Spleen (tissue), 11 donors: ENCODE measurements at regions not wholly inside any gene's neighbourhood (a gene's known extent, or its start where the extent isn't known, plus 50 kb on each side); places are given as distances from the start of the nearest gene placed in this dataset.

ENCODE experiments used
- DNase-seq: peaks from one replicate; pipeline ENCODE4 v3.0.0-alpha.2; 2020
- H3K27ac ChIP-seq, 8 donors: fragments of 200-600 bp; sonication (generic) in 7 of 8; 1 replicate in 4 of 8; 2 replicates in 4 of 8; pipeline versions ENCODE4 v1.5.0 to v1.8.0; 2016 to 2021; ENCODE audit warnings: inconsistent platforms in 4 of 8, mild to moderate bottlenecking in 4 of 8, moderate library complexity in 1 of 8
- H3K27me3 ChIP-seq, 7 donors: fragments of 200-600 bp; sonication (generic) in 6 of 7; replicated peaks in 1 of 7; 1 replicate in 4 of 7; 2 replicates in 3 of 7; pipeline versions ENCODE4 v1.5.0 to v1.8.0; 2016 to 2021; ENCODE audit warnings: inconsistent platforms in 3 of 7, mild to moderate bottlenecking in 1 of 7
- H3K36me3 ChIP-seq, 6 donors: fragments of 200-600 bp; sonication (generic) in 5 of 6; 1 replicate in 4 of 6; 2 replicates in 2 of 6; pipeline versions ENCODE4 v1.5.0 to v1.8.0; 2016 to 2021; ENCODE audit warnings: inconsistent platforms in 2 of 6
- H3K4me1 ChIP-seq, 6 donors: fragments of 200-600 bp; sonication (generic) in 5 of 6; 1 replicate in 3 of 6; 2 replicates in 3 of 6; pipeline versions ENCODE4 v1.5.0 to v1.8.0; 2016 to 2021; ENCODE audit warnings: inconsistent platforms in 3 of 6
- H3K4me3 ChIP-seq, 8 donors: fragments of 200-600 bp; sonication (generic) in 7 of 8; 1 replicate in 4 of 8; 2 replicates in 4 of 8; pipeline versions ENCODE4 v1.5.0 to v1.8.0; 2016 to 2021; ENCODE audit warnings: inconsistent platforms in 4 of 8, mild to moderate bottlenecking in 4 of 8, moderate library complexity in 2 of 8
- H3K9me3 ChIP-seq, 8 donors: fragments of 200-600 bp; sonication (generic) in 7 of 8; 1 replicate in 4 of 8; 2 replicates in 4 of 8; pipeline versions ENCODE4 v1.5.0 to v1.8.0; 2016 to 2021; ENCODE audit warnings: inconsistent platforms in 4 of 8
- POLR2A ChIP-seq, 3 donors: fragments of 450-650 bp; IDR thresholded peaks; one replicate each; pipeline ENCODE4 v1.5.1; 2017; ENCODE audit warnings: antibody characterized with exemption in 3 of 3, mild to moderate bottlenecking in 1 of 3
- POLR2AphosphoS5 ChIP-seq, 3 donors: sonication (generic); formaldehyde crosslinking; IDR thresholded peaks; one replicate each; pipeline ENCODE4 v1.5.1; 2017; ENCODE audit warnings: antibody characterized with exemption in 3 of 3
- WGBS, 5 donors: extraction: QIAGEN DNeasy Blood & Tissue Kit in 3 of 5; methylation state at CpG; one replicate each; pipeline versions ENCODE4 v1.1.5 to v1.1.7; 2013 to 2018; 5-methylcytosine and 5-hydroxymethylcytosine counted together
- intact Hi-C: fragments of 100-400 bp; cut with DNase I; formaldehyde crosslinking; loops from one replicate; pipeline ENCODE4 v1.15.0; 2023; ENCODE audit warnings: low total_unique reads
- TF ChIP-seq, protein P1 (sequence below), 11 experiments: fragments of 200-600 bp in 7 of 11; fragments of 450-650 bp in 4 of 11; sonication (generic) in 4 of 11; IDR thresholded peaks in 8 of 11; conservative IDR thresholded peaks in 3 of 11; 1 replicate in 7 of 11; 2 replicates in 4 of 11; pipeline versions ENCODE4 v1.4.0 to v1.8.0; 2016 to 2021; ENCODE audit warnings: antibody characterized with exemption in 11 of 11, inconsistent platforms in 4 of 11, mild to moderate bottlenecking in 1 of 11
- donor health status: healthy with polysubstance abuse.
- donor health status: DM: no; HTN: no; CAD: no; lungs with moderate emphysema.
- donor health status: DM: no; HTN: no; CAD: no.
- donor health status: Bipolar disorder and iron deficiency.
- donor health status: healthy.
- donor health status: DM: no; HTN: no; CAD: no.
- donor health status: DM: yes; HTN: yes; CAD: no.

- Histone ChIP-seq H3K36me3 (no peaks in the 10 kb centered on the region), H3K9me3 (peaks cover 0 to 25% (median 0%) of the 10 kb centered on the region in 8 donors), H3K27ac (no peak overlapping the region), H3K4me1 (no peaks in the 10 kb centered on the region), H3K27me3 (no peaks in the 10 kb centered on the region), H3K4me3 (no peak overlapping the region)
- intact Hi-C loops, result no loop called here
- WGBS, 5 donors, result 0 to 97% (median 80%) methylated on average over 1 of the region's 1 CpG
- no peak for DNase-seq
- TF ChIP-seq, protein P1, sequence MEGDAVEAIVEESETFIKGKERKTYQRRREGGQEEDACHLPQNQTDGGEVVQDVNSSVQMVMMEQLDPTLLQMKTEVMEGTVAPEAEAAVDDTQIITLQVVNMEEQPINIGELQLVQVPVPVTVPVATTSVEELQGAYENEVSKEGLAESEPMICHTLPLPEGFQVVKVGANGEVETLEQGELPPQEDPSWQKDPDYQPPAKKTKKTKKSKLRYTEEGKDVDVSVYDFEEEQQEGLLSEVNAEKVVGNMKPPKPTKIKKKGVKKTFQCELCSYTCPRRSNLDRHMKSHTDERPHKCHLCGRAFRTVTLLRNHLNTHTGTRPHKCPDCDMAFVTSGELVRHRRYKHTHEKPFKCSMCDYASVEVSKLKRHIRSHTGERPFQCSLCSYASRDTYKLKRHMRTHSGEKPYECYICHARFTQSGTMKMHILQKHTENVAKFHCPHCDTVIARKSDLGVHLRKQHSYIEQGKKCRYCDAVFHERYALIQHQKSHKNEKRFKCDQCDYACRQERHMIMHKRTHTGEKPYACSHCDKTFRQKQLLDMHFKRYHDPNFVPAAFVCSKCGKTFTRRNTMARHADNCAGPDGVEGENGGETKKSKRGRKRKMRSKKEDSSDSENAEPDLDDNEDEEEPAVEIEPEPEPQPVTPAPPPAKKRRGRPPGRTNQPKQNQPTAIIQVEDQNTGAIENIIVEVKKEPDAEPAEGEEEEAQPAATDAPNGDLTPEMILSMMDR (IDR thresholded peaks at IDR 0.05 in 8 of 11, conservative IDR thresholded peaks at IDR 0.05 in 3 of 11), result no peak
- TF ChIP-seq POLR2A (IDR thresholded peaks at IDR 0.05) (no peak), POLR2AphosphoS5 (IDR thresholded peaks at IDR 0.05) (no peak)
Measured at GRCh38 chr9:102135768-102136167, 397.3 kb upstream of the GRIN3A start.

GRCh38 chr9:102124465-102124864 lies 386.0 kb upstream of the GRIN3A start:
- Histone ChIP-seq H3K27ac (no peak overlapping the region), H3K27me3 (no peaks in the 10 kb centered on the region), H3K4me3 (no peak overlapping the region), H3K9me3 (peaks cover 0 to 25% (median 11%) of the 10 kb centered on the region in 8 donors), H3K4me1 (no peaks in the 10 kb centered on the region), H3K36me3 (no peaks in the 10 kb centered on the region)
- TF ChIP-seq POLR2A (IDR thresholded peaks at IDR 0.05) (no peak), POLR2AphosphoS5 (IDR thresholded peaks at IDR 0.05) (no peak)
- TF ChIP-seq, protein P1 (IDR thresholded peaks at IDR 0.05 in 8 of 11, conservative IDR thresholded peaks at IDR 0.05 in 3 of 11), result no peak
- DNase-seq, result no peak
- WGBS, 5 donors, result 59 to 87% (median 77%) methylated on average over 3 of the region's 3 CpGs
- intact Hi-C loops, result no loop called here

DNA sequence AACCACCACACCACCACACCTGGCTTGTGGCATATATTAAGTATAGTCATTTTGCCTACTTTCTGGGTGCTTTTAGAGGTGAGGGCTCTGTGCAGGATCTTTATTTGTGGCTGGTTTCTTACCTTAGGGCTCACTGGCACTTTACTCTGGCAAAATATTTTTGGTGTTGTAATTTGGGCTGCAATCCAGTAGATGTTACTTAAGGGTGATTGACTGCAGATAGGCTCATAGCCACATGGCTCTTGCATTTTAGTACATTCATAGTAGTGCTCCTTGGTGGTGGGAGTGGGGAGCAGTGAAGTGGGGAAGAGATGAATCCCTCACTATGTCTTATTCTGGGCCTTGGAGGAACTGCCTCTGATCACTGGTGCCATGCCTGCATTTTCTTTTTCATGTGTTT lies 376.1 kb upstream of the GRIN3A start:
- no peaks in the 10 kb centered on the region for H3K4me1 ChIP-seq
- TF ChIP-seq POLR2A (IDR thresholded peaks at IDR 0.05), result no peak
- no peak overlapping the region for H3K27ac ChIP-seq
- intact Hi-C loops, result no loop called here
- H3K4me3 ChIP-seq, result no peak overlapping the region
- DNase-seq, result no peak
- H3K9me3 ChIP-seq, result peaks cover 0 to 34% (median 6%) of the 10 kb centered on the region in 8 donors
- no peaks in the 10 kb centered on the region for H3K36me3 ChIP-seq
- H3K27me3 ChIP-seq, result no peaks in the 10 kb centered on the region

- WGBS, 5 donors, result 84 to 94% (median 85%) methylated on average over 1 of the region's 1 CpG
- no peak overlapping the region for H3K4me3 ChIP-seq
Measured at GRCh38 chr9:102113191-102113590, 374.7 kb upstream of the GRIN3A start.

More at GRCh38 chr9:102113191-102113590, 374.7 kb upstream of the GRIN3A start:
- peaks cover 0 to 25% (median 5%) of the 10 kb centered on the region in 8 donors for H3K9me3 ChIP-seq
- H3K27me3 ChIP-seq, result no peaks in the 10 kb centered on the region
- intact Hi-C loops, result no loop called here
- no peaks in the 10 kb centered on the region for H3K36me3 ChIP-seq
- TF ChIP-seq, protein P1 (IDR thresholded peaks at IDR 0.05 in 8 of 11, conservative IDR thresholded peaks at IDR 0.05 in 3 of 11), result no peak
- no peak for TF ChIP-seq POLR2A (IDR thresholded peaks at IDR 0.05)
- no peaks in the 10 kb centered on the region for H3K4me1 ChIP-seq
- no peak for DNase-seq
- no peak overlapping the region for H3K27ac ChIP-seq
